ENCODE measurements at regions not wholly inside any gene's neighbourhood (a gene's known extent, or its start where the extent isn't known, plus 50 kb on each side); places are given as distances from the start of the nearest gene placed in this dataset.

- Histone ChIP-seq H3K4me3 (ENCODE audit: control extremely low read depth in 1 of 5, extremely low read depth in 1 of 5, insufficient read depth in 1 of 5, low read depth in 2 of 5, low read length in 4 of 5) (no peak overlapping the region), H3K9me3 (ENCODE audit: control extremely low read depth in 1 of 3, control insufficient read depth in 2 of 3, insufficient read depth in 1 of 3, low read length in 2 of 3) (peaks cover 7 to 30% (median 19%) of the 10 kb centered on the region in 3 donors), H3K4me2 (replicated peaks; ENCODE audit: low read depth, low read length, poor library complexity, severe bottlenecking) (no peak overlapping the region), H3K27ac (ENCODE audit: low read length in 2 of 2) (no peak overlapping the region), H2AFZ (ENCODE audit: insufficient read depth, low read depth, low read length, poor library complexity, severe bottlenecking) (no peak overlapping the region), H3K36me3 (replicated peaks in 1 of 2; ENCODE audit: control extremely low read depth in 1 of 2, control insufficient read depth in 1 of 2, extremely low read depth in 1 of 2, insufficient read depth in 2 of 2, low read length in 1 of 2) (peaks cover 17 to 27% of the 10 kb centered on the region in 2 experiments), H3K79me2 (ENCODE audit: control insufficient read depth, insufficient read depth, low read length) (peaks cover 12% of the 10 kb centered on the region), H4K20me1 (ENCODE audit: control insufficient read depth, insufficient read depth, low read length, poor library complexity, severe bottlenecking) (no peaks in the 10 kb centered on the region), H3K9ac (ENCODE audit: low read length) (no peak overlapping the region), H3K4me1 (ENCODE audit: control insufficient read depth in 2 of 2, insufficient read depth in 2 of 2, low read length in 2 of 2) (peaks cover 0 to 3% of the 10 kb centered on the region in 2 donors), H3K27me3 (replicated peaks in 1 of 4; ENCODE audit: control extremely low read depth in 1 of 4, control insufficient read depth in 3 of 4, insufficient read depth in 4 of 4, low read length in 3 of 4) (no peaks in the 10 kb centered on the region)
- CTCF ChIA-PET, result interaction anchor here (0.7 to 1.6 kb wide), 3 partner anchors 22 to 174 kb away, joined by 3 to 4 read pairs (median 3); no protein-coding TSS in a partner anchor
- DNase-seq (no peak), ATAC-seq (ENCODE audit: low read depth) (no peak)
- Mint-ChIP-seq H3K9me3 (ENCODE audit: insufficient read depth) (peaks cover 19% of the 10 kb centered on the region), H3K27ac (no peak overlapping the region), H3K4me3 (no peak overlapping the region), H3K27me3 (no peaks in the 10 kb centered on the region), H3K4me1 (peaks cover 5% of the 10 kb centered on the region)
- POLR2A ChIA-PET, result no interaction called here
- intact Hi-C loops (cut with micrococcal nuclease), result no loop called here
- 67% methylated on average over 1 of the region's 3 CpGs for WGBS (ENCODE audit: insufficient coverage)
- no peak for TF ChIP-seq CTCF (IDR thresholded peaks at IDR 0.05)
Observed at GRCh38 chr7:22649686-22650085, 77.3 kb upstream of the IL6 start.

GRCh38 chr7:22647451-22648257, 79.3 kb upstream of the IL6 start:
- no peak overlapping the region for H3K4me3 Mint-ChIP-seq
- Histone ChIP-seq H3K9me3 (ENCODE audit: control extremely low read depth in 1 of 3, control insufficient read depth in 2 of 3, insufficient read depth in 1 of 3, low read length in 2 of 3) (peaks cover 9 to 49% (median 23%) of the 10 kb centered on the region in 3 donors), H3K4me3 (ENCODE audit: control extremely low read depth in 1 of 5, extremely low read depth in 1 of 5, insufficient read depth in 1 of 5, low read depth in 2 of 5, low read length in 4 of 5) (no peak overlapping the region), H3K79me2 (ENCODE audit: control insufficient read depth, insufficient read depth, low read length) (peaks cover 7% of the 10 kb centered on the region), H3K9ac (ENCODE audit: low read length) (no peak overlapping the region), H3K4me2 (replicated peaks; ENCODE audit: low read depth, low read length, poor library complexity, severe bottlenecking) (no peak overlapping the region), H3K36me3 (replicated peaks in 1 of 2; ENCODE audit: control extremely low read depth in 1 of 2, control insufficient read depth in 1 of 2, extremely low read depth in 1 of 2, insufficient read depth in 2 of 2, low read length in 1 of 2) (peaks cover 15 to 17% of the 10 kb centered on the region in 2 experiments), H3K4me1 (ENCODE audit: control insufficient read depth in 2 of 2, insufficient read depth in 2 of 2, low read length in 2 of 2) (no peaks in the 10 kb centered on the region), H3K27me3 (replicated peaks in 1 of 4; ENCODE audit: control extremely low read depth in 1 of 4, control insufficient read depth in 3 of 4, insufficient read depth in 4 of 4, low read length in 3 of 4) (no peaks in the 10 kb centered on the region), H3K27ac (ENCODE audit: low read length in 2 of 2) (no peak overlapping the region), H4K20me1 (ENCODE audit: control insufficient read depth, insufficient read depth, low read length, poor library complexity, severe bottlenecking) (no peaks in the 10 kb centered on the region), H2AFZ (ENCODE audit: insufficient read depth, low read depth, low read length, poor library complexity, severe bottlenecking) (no peak overlapping the region)
- ATAC-seq (ENCODE audit: low read depth) (no peak), DNase-seq (no peak)
- H3K27me3 Mint-ChIP-seq, result no peaks in the 10 kb centered on the region
- no peak for TF ChIP-seq CTCF (IDR thresholded peaks at IDR 0.05)
- no peak for TF ChIP-seq EZH2 (IDR thresholded peaks at IDR 0.05; ENCODE audit: borderline replicate concordance, insufficient read depth, low read depth, low read length, poor library complexity, severe bottlenecking)
- ChIA-PET CTCF (no interaction called here), POLR2A (no interaction called here)
- H3K27ac Mint-ChIP-seq, result no peak overlapping the region
- intact Hi-C loops (cut with micrococcal nuclease), result no loop called here
- WGBS (ENCODE audit: insufficient coverage), result 89% methylated on average over 1 of the region's 3 CpGs
- no peaks in the 10 kb centered on the region for H3K4me1 Mint-ChIP-seq
- peaks cover 23% of the 10 kb centered on the region for H3K9me3 Mint-ChIP-seq (ENCODE audit: insufficient read depth)

Measured in B cell (primary cell).